Fibroblast of peridontal ligament (primary cell): ENCODE measurements at regions not wholly inside any gene's neighbourhood (a gene's known extent, or its start where the extent isn't known, plus 50 kb on each side); places are given as distances from the start of the nearest gene placed in this dataset.
"Not testable (repeated sequence)": the region's sequence is repeated elsewhere in the genome, so short reads cannot be mapped to it uniquely, and the experiment has no call there.

ENCODE experiments used
- DNase-seq: peaks from one replicate; pipeline ENCODE4 v3.0.0-alpha.2; 2010; ENCODE audit errors: extremely low read depth

GRCh38 chr4:188942606-188943005, 803.4 kb downstream of the TRIML1 start:
- DNase-seq: no peak

GRCh38 chr4:188949596-188949995, 810.4 kb downstream of the TRIML1 start:
- DNase-seq: no peak

GRCh38 chr4:188955066-188955465, 815.8 kb downstream of the TRIML1 start:
- no peak for DNase-seq

- no peak for DNase-seq
These were observed 817.3 kb downstream of the TRIML1 start for GRCh38 chr4:188956566-188956965.

- DNase-seq: no peak
These were observed 819.1 kb downstream of the TRIML1 start for GRCh38 chr4:188958346-188958745.

GRCh38 chr4:188959424-188959823, 820.2 kb downstream of the TRIML1 start:
- no peak for DNase-seq

GRCh38 chr4:188960411-188961093, 821.3 kb downstream of the TRIML1 start:
- DNase-seq: no peak

GRCh38 chr4:188971125-188971524, 831.9 kb downstream of the TRIML1 start:
- peak; percentile 46 for DNase-seq

- DNase-seq: no peak
These were observed 836.0 kb downstream of the TRIML1 start for GRCh38 chr4:188975271-188975670.

GRCh38 chr4:188976644-188977115, 837.4 kb downstream of the TRIML1 start:
- DNase-seq: peak; percentile 84

- not testable (repeated sequence) for DNase-seq
These were observed 838.0 kb downstream of the TRIML1 start for GRCh38 chr4:188977232-188977631.

- no peak for DNase-seq
These were observed 845.3 kb downstream of the TRIML1 start for GRCh38 chr4:188984518-188984917.

- DNase-seq: peak; percentile 82
These were observed 847.0 kb downstream of the TRIML1 start for GRCh38 chr4:188986271-188986689.

GRCh38 chr4:188987011-188987410, 847.8 kb downstream of the TRIML1 start:
- DNase-seq: no peak

- DNase-seq: no peak
These were observed 848.9 kb downstream of the TRIML1 start for GRCh38 chr4:188988131-188988530.

- DNase-seq: no peak
These were observed 850.1 kb downstream of the TRIML1 start for GRCh38 chr4:188989371-188989770.

- DNase-seq: peak; percentile 46
These were observed 853.5 kb downstream of the TRIML1 start for GRCh38 chr4:188992706-188993105.

GRCh38 chr4:188993871-188994270, 854.6 kb downstream of the TRIML1 start:
- no peak for DNase-seq

GRCh38 chr4:189001283-189001970, 862.2 kb downstream of the TRIML1 start:
- DNase-seq: no peak

- no peak for DNase-seq
These were observed 862.8 kb downstream of the TRIML1 start for GRCh38 chr4:189001971-189002450.

- DNase-seq: no peak
These were observed 863.2 kb downstream of the TRIML1 start for GRCh38 chr4:189002475-189002874.

GRCh38 chr4:189010452-189011217, 871.4 kb downstream of the TRIML1 start:
- not testable (repeated sequence) for DNase-seq
